ENCODE measurements at regions not wholly inside any gene's neighbourhood (a gene's known extent, or its start where the extent isn't known, plus 50 kb on each side); places are given as distances from the start of the nearest gene placed in this dataset.

DNA sequence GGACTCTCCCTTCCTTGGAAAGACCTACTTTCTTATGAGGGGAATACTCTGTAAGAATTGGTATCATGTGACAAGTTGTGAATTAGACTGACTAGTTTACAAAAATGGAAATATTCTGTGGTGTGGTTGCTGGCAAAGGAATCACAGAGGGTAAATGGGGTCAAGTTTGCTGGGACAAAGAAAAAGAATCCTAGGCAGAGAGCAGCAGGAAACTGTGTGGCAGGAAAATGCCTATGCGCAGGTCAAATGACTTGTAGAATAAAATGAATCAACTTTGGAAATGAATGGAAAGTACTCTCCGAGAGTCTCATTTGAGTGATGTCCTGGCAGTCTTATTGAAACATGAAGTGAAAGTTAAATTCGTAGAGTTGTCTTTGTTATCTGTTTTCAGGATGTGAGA is 1250.7 kb downstream of the UQCRFS1 start:
- TF ChIP-seq EP300 (IDR thresholded peaks at IDR 0.05), result no peak
- TF ChIP-seq, protein P1, sequence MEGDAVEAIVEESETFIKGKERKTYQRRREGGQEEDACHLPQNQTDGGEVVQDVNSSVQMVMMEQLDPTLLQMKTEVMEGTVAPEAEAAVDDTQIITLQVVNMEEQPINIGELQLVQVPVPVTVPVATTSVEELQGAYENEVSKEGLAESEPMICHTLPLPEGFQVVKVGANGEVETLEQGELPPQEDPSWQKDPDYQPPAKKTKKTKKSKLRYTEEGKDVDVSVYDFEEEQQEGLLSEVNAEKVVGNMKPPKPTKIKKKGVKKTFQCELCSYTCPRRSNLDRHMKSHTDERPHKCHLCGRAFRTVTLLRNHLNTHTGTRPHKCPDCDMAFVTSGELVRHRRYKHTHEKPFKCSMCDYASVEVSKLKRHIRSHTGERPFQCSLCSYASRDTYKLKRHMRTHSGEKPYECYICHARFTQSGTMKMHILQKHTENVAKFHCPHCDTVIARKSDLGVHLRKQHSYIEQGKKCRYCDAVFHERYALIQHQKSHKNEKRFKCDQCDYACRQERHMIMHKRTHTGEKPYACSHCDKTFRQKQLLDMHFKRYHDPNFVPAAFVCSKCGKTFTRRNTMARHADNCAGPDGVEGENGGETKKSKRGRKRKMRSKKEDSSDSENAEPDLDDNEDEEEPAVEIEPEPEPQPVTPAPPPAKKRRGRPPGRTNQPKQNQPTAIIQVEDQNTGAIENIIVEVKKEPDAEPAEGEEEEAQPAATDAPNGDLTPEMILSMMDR (IDR thresholded peaks at IDR 0.05), result no peak
- TF ChIP-seq POLR2A (IDR thresholded peaks at IDR 0.05; ENCODE audit: low read length), result no peak
- TF ChIP-seq RNF2 (IDR thresholded peaks at IDR 0.05; ENCODE audit: borderline replicate concordance, low read depth), result no peak

All from A549 (cell line).